Germinal center (tissue), 1 donor: ENCODE measurements at regions not wholly inside any gene's neighbourhood (a gene's known extent, or its start where the extent isn't known, plus 50 kb on each side); places are given as distances from the start of the nearest gene placed in this dataset.

Experiments used
- DNase-seq: peaks from one replicate; pipeline ENCODE4 v3.0.0; 2012; ENCODE audit warnings: mixed read lengths, low spot score

DNA sequence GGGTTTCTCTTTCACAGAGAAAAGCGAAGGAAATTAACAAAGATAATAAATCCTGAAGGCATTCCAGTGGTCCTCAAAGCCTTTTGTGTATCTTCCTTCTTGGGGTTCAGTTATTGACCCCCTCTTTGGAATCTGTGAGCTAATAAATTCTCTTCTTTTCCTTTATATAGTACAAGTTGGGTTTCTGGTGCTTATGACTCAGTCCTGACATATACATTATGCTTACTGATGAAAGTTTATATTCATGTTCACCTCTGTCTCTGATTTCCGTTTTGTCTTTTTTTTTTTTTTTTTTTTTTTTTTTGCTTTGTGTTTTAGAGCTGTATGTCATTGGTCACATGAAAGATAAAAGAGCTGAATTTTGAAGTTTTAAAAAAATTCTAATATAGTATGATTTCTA, 230.7 kb upstream of the RBMS3 start:
- DNase-seq = no peak

DNA sequence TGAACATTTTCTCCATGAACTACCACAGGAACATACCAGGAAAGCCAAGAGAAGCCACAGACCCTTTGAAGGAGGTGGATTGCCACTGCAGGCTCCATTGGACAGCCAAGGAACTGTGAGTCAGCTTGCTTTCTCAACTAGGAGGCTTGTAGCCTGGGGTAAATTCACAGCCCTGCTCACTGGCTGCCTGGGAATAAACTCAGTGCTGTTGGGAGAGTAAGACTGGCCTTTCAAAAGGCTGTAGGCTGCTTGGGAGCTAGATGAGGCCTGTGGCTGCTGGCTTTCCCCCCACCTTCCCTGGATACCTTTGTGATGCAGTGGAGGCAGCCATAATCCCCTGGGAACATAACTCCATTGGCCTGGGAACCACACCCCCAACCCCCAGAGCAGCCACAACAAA, 223.5 kb upstream of the RBMS3 start:
- no peak for DNase-seq

DNA sequence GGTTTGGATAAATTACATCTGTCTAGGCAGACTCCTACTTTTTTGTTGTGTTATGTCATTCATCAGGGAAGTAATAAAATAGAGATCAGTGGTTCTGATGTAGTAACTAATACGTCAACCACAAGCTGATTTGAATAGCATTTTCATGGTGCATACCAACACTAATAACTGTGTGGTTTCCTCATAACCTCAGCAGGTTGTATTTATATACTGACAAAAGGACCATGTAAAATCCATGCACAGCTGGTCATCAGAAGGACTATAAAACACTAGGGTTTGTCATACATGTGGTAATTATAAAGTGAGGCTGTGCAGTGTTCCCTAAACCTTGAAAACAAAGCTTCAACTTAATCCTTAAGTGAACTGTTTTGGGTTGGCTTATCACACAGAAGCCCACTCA, 216.8 kb upstream of the RBMS3 start:
- DNase-seq = no peak

DNA sequence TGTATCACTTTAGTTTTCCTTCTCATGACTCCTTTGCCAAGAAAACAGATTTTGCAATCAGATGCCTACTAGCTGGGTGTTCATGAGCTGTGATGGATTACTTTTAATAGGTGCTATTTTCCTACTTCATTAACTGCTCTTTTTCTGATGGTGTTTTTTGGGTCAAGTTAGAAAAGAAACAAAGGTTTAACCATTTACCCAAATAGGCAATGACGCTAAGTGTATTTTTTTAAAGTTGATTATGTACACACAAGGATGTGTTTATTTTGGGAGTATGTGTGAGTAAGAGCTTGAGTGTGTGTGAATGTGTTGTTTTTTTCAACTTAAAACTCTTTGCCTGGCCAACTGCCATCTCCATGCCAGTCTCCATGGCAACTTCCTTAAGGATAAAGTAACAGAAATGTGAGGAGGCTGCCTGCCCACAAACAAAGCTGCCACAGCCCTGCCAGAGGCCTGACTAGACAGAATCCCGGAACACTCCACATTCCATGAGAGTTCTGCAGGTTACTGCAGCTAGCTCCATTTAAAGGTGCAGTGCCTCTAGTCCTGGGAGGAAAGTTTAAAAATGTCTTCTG, 215.6 kb upstream of the RBMS3 start:
- no peak for DNase-seq

DNA sequence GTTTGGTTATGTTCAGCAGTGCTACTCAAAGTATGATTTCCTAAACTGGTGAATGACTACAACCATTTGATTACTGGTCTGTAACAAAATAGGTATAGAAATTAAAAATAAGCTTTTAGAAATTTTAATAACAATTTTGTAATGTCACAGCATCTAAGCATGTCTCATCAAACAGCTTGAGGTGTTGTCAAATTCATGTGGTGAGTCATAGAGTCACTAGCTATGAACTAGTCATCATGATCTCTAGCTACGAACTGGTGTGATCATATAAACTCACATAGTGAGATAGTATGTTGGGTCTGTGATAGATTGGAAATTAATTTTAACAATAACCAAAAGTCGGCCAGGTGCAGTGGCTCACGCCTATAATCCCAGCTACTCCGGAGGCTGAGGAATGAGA, 213.9 kb upstream of the RBMS3 start:
- no peak for DNase-seq

DNA sequence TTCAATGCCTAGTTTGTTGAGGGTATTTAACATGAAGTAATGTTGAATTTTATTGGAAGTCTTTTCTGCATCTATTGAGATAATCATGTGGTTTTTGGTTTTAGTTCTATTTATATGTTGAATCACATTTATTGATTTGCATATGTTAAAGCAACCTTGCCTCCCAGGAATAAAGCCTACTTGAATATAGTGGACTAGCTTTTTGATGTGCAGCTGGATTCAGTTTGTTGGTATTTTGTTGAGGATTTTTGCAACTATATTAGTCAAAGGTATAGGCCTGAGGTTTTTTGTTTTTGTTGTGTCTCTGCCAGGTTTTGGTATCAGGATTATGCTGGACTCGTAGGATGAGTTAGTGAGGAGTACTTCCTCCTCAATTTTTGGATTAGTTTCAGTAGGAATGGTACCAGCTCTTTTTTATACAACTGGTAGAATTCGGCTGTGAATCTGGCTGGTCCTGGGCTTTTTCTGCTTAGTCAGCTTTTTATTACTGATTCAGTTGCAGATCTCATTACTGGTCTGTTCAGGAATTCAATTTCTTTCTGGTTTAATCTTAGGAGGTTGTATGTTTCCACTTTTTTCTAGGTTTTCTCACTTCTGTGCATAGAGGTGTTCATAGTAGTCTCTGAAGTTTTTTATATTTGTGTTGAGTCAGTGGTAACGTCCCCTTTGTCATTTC, 209.8 kb upstream of the RBMS3 start:
- no peak for DNase-seq

DNA sequence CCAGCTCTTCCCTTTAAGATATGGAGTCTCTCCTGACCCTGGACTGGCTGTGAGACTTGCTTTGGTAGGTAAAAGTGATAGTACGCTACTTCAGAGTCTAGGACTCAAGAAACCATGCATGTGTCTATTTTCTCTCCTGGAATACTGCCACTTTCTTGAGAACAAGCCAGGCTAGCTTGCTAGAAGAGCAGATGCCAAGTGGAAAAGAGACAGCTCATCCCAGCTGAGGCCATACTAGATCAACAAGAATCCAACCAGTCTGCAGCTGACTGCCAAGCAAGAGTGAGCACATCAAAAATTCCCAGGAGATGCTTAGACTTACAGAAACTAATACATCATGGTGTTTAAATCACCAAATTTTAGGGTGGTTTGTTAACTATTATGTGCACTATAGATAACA, 208.3 kb upstream of the RBMS3 start:
- DNase-seq = no peak

DNA sequence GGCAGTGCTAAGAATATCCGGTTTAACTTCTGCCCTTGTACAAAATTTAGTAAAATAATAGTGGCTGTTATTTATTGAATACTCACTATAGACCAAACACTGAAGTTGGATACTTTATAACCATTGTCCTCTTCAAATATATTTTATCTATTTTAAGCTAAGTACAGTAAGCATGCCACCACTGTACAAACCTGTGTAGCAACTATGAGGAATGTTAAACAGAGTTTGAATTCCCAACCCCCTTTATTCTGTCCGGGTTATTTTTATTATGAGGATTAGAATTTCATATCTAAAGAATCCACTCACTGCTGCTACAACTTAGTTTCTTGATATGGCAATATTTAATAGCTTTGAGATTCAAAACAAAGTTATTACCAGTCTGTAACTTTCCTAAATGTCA, 203.5 kb upstream of the RBMS3 start:
- no peak for DNase-seq

DNA sequence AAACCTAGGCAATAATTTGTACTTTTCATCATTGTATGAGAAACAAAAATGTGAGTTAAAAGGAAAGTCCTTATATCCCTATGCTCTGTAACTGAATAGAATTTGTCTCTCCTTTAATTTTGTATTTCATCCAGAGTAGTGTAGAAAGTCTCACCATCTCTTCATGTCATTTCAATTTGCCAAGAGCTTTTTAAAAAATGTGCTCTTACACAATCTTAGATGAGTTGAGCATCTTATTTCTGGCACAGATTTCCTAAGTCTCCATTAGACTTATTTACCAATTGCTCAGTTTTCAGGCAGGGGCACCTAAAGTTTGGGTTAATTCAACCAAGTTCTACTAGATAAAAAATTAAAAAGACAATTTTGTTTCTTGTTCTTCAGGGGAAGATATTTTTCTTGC, 201.5 kb upstream of the RBMS3 start:
- no peak for DNase-seq

DNA sequence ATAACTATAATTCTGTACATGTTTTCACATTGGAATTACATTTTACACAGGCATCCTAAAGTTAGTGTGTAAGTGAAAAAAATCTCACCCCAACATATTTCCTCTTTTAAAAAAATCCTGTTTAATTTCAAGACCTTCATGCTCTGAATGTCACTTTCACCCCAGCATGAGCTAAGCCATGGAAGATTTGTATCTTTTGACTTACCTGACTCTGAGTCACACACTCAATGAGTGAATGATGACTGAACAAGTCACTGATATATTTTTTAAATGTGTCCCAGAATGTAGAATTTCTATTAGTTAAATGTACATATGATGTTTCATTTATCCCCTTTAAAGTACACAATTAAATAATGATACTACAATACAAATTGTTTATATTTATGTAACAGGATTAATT, 199.9 kb upstream of the RBMS3 start:
- no peak for DNase-seq

DNA sequence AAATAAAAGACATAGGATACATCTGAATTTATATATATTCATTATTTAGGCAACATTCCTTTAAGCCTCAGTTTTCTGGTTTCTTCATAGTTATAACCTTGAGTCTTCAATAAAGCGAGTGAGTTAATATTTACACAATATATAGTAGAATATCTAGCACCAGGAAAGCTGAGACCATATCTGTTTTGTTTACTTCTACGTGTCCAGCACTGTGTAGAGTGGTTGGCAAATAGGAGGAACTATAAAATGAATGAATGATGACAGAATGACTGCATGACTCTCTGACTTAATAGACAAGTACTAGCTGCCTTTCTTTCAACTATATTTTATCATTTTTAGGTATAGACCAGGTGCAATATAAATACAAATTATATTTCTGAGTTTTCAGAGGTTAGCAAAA, 197.8 kb upstream of the RBMS3 start:
- DNase-seq = no peak

DNA sequence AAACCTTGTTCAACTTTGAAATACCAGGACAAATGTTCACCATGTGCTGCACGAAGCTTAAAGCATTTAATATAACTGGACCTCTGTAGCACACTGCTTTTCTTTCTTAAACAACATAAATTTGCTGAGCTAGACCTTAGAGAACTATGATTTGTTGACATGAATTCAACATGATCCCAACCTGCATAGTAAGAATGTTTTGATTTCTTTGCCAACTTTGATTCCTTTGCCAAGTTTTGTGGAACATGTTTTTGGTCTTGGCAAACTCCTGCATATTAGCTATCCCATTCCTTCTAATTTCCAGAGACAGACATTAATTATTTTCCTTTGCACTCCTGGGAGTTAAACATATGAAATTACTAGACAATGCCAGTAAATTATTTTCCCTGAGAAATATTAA, 197.2 kb upstream of the RBMS3 start:
- DNase-seq = no peak

DNA sequence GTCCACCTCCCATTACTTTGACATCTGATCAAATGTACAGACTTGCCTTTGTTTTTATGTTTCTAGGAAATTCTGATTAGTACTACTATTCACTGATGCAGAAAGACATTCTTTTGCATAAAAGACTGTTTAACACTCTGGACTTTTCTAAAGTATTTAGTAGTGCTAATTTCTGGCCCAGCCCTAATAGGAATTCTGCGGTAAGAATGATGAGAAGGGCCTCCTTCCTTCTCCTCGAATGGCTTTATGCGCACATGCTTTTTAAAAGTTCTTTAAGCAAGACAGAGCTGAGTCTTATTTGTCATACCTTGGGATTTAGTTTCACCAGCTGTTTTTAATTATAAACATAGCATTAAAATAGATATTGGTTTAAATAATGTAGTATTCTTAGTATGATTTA, 192.3 kb upstream of the RBMS3 start:
- DNase-seq = no peak

DNA sequence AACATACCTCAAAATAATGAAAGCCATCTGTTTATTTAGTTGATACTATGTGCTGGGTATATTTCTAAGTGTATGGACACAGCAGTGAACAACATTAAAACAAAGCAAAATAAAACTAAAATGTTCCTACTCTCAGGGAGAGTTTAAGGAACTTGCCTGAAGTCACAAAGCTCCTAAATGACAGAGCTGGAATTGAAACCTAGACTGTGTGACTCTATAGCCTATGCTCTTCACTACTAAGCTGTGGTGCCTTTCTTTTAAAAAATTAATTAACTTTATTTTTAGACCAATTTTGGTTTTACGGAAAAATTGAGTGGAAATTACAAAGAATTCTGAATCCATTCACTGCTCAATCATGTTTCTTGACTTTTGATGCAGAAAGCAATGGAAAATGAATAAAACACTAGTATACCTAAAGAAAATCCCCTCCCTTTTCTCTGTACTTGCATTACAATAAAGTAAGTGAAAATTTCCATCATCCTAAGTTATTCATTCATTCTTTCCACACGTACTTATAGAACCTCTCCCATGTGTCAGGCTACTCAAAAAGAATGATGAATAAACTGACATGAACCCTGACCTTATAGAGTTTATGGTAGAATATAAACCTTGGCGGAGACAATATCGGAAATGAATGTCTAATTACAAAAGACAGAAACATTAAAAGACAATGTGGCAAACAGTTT, 189.8 kb upstream of the RBMS3 start:
- DNase-seq = no peak

DNA sequence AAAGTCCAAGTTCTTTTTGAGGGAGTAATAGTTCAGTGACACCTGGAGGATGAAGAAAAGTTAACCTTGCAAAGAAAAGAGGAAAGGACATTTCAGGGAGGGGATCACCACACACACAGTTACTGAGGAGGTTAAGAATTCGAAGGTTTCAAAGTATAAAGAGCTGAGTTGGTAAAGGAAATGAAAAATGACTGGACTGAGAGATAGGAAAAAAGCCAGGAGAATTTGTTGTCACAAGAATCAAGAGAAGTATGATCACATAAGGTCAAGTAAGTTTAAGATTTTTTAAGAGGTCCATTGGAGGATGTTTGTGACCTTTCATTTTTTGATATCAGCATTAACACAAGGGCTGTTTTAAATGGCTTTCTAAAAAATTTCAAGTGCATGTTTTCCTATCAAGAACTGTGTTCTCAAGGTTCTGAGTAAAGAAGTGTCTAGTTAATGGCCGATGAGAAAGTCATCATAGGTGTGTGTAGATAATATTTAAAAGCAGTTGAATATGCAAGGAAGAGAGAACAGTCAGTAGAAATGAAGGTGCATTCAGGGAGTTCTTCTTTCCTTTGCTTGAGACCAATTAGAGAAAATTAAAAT, 189.2 kb upstream of the RBMS3 start:
- DNase-seq = no peak

DNA sequence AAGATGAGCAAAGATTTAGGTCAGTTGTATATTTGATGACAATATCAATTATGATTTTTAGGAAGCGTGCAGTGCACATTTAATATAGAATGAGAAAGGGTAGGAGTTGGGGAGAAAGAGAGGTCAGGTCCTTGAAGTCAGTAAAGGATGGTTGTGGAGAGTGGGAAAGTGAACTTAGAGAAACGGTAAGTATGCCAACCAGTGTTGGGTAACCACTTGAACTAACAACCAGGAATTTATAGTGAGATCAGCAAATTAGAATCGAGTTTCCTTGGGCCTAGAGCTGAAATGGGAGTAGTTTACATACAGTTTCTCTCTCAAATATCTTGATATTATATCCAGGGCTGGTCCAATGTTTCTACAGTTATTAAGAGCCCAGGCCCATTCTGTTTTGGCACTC, 188.5 kb upstream of the RBMS3 start:
- no peak for DNase-seq

DNA sequence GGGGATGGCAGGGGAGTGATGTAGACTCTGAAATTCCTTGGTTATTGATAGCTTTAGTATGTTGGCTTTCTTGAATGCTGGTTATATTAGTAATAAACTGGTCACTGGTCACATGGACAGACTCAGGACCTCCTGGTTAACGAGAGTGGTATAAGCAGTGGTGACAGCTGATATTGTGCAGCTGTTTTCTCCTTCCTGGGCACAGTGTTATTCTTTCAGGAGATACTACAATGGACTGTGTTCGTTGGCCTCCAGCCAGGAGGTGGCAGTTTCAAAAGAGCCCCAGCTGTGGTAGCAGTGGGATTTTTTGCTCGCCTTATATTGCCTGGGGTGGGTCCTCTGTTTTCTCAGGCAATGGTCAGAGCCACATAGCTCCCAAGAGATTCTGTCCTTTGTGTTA, 181.6 kb upstream of the RBMS3 start:
- no peak for DNase-seq

DNA sequence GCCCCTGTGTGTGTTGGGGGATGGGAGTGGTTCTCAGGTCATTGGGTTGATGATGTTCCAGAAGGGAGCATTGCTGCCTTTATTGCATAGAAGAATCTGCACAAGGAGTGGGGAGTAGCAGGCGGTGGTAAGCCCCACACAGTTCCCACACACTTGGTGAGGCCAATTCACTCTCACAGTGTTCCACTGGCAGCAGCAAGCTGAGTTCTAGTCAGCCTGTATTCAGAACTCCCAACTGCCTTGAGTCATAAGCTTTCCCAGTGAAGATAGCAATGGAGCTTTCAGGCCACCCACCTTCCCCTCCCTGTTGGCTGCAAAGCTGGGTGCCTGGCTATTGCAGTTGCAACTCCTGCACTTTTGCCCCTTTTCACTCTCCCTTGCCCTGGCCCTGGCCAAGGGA, 181.1 kb upstream of the RBMS3 start:
- no peak for DNase-seq

DNA sequence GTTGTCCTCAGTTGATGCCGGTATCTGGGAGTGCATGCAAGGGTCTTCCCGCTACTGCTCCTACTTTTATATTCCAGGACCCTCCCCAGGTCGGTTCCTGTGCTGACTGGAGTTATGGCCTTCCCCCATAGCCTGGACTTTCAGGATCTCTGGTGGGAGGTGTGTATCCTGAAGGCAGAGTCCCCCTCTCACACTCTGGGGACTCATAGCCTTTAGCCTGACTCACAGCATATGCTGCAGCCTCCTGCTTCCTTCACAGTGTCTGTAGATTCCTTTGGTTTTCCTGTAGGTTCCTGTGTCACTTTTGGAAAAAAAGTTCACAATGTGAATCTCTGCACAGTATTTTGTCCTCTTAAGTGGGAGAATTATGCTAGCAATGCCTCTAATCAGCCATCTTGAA, 180.6 kb upstream of the RBMS3 start:
- DNase-seq = no peak

DNA sequence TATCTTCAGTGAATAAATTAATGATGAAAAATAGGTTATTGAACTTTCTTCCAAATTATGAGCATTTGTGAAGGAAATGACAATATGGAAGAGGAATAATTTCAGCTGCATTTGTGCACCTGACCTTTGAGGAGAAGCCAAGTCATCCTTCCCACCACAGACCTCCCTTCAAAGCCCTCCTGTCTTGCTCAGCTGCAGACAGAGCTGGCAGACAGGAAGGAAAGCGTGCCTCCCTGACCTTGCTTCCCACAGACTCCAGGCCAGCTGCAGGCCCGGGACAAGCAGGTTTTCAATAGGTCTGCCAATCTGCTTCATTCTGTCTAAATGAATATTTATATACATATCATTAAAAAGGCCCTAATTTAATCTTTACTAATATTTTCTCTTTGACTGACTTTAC, 152.9 kb upstream of the RBMS3 start:
- DNase-seq = no peak

DNA sequence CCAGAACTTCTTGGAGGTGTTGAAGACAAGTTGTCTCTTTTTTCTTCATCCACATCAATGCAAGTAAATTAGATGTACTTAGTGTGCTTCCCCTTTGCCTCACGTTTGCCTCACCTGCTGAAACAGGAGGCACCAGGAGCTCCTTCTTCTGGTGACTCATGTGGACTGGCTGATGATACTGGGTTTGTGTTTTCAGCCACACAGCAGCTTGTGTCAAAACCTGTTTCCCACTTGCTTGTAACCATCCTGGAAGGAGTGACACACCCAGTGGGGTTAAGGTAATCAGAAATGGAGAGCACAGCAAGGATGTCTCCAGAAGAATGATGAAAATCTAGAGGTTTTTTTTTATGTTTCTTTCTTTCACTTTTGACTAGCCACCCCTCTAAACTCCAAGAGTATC, 143.3 kb upstream of the RBMS3 start:
- no peak for DNase-seq

DNA sequence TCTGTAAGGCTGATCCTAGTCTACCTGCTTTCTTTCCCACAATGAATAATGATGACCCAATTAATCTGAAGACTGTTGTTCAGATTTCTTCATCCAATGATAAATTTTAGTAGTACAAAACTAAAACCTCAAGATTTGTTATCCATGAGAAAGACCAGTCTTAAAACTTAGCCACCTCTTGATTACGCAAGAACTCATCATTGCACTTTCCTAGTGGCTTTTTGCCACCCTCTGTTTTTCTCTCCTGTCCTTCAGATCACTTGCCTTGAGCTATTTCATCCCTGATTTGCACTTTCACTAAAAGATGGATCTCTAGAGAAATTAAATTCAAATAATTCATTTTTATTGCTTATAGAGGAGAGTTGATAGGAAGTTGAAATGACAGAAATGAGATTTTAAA, 142.7 kb upstream of the RBMS3 start:
- no peak for DNase-seq

DNA sequence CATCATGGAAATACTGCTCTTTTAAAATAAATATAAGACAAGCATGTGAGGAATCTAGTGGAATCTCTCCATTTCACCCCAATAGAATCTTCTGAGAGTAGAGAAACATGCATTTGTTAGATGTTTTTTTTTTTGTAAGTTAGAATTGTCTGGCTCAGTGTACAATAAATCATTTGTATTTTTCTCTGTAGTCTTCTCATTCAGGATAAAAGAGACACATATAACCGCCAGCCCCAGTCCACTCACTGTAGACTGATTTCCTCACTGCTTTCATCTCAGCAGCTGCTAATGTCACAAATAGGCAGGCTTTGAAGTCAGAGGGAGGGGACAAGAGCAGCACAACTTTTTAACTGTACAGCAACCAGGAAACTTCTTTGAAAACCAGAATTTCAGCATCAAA, 140.2 kb upstream of the RBMS3 start:
- DNase-seq = no peak
